ENCODE measurements at regions not wholly inside any gene's neighbourhood (a gene's known extent, or its start where the extent isn't known, plus 50 kb on each side); places are given as distances from the start of the nearest gene placed in this dataset.

- TF ChIP-seq REST (IDR thresholded peaks at IDR 0.05) (no peak), FOXA2 (IDR thresholded peaks at IDR 0.05) (no peak), NR2F2 (IDR thresholded peaks at IDR 0.05) (no peak), ZBTB33 (IDR thresholded peaks at IDR 0.05) (no peak), HNF4G (IDR thresholded peaks at IDR 0.05) (no peak), ATF3 (IDR thresholded peaks at IDR 0.05) (no peak), CTCF (IDR thresholded peaks at IDR 0.05; ENCODE audit: low read depth, low read length, missing input control) (no peak), FOXA1 (IDR thresholded peaks at IDR 0.05) (no peak), MAX (IDR thresholded peaks at IDR 0.05) (no peak), TAF1 (conservative IDR thresholded peaks at IDR 0.05) (no peak), EGR1 (IDR thresholded peaks at IDR 0.05; ENCODE audit: low read depth in 2 of 2) (no peak), HNF4A (conservative IDR thresholded peaks at IDR 0.05) (no peak), YY1 (IDR thresholded peaks at IDR 0.05) (no peak), GABPA (IDR thresholded peaks at IDR 0.05 in 1 of 2, conservative IDR thresholded peaks at IDR 0.05 in 1 of 2) (no peak), SP1 (IDR thresholded peaks at IDR 0.05) (no peak), RXRA (IDR thresholded peaks at IDR 0.05) (no peak)
- no peak overlapping the region for H3K9ac ChIP-seq (ENCODE audit: low read depth in 1 of 2, low read length in 2 of 2)
- H3K4me3 ChIP-seq (ENCODE audit: low read depth in 1 of 3, low read length in 3 of 3): no peak overlapping the region
- H3K27me3 ChIP-seq (ENCODE audit: control insufficient read depth in 4 of 4, insufficient read depth in 4 of 4, low read length in 3 of 4): no peaks in the 10 kb centered on the region
- H3K9me3 ChIP-seq (ENCODE audit: control insufficient read depth in 4 of 4, low read length in 3 of 4): no peaks in the 10 kb centered on the region
- H3K27ac ChIP-seq (ENCODE audit: low read depth in 1 of 2, low read length in 2 of 2): no peak overlapping the region
- H3K36me3 ChIP-seq (ENCODE audit: control insufficient read depth in 4 of 4, insufficient read depth in 3 of 4, low read depth in 1 of 4, low read length in 3 of 4): no peaks in the 10 kb centered on the region
- no peak for DNase-seq (ENCODE audit: low spot score)
- peaks cover 25 to 36% (median 35%) of the 10 kb centered on the region in 4 donors for H3K4me1 ChIP-seq (ENCODE audit: control insufficient read depth in 4 of 4, insufficient read depth in 4 of 4, low read length in 3 of 4)
- WGBS: 83% methylated on average over 3 of the region's 3 CpGs
Observed at GRCh38 chr2:42931818-42932195, 139.4 kb upstream of the HAAO start.

Measured in liver (tissue), 8 donors.